Kidney (tissue), 13 donors: ENCODE measurements at regions not wholly inside any gene's neighbourhood (a gene's known extent, or its start where the extent isn't known, plus 50 kb on each side); places are given as distances from the start of the nearest gene placed in this dataset.

Experiments used
- DNase-seq, 5 donors: peaks; one replicate each; pipeline ENCODE4 v3.0.0-alpha.2; 2013 to 2020
- FAIRE-seq: peaks from 2 replicates; lab custom pipeline; 2012; peaks lifted over from hg19 to GRCh38; lab: Jason Lieb, UNC
- H3K27ac ChIP-seq, 2 donors: one replicate each; pipeline ENCODE4 v1.7.0; 2013; ENCODE audit warnings: low read depth in 2 of 2, low read length in 2 of 2, inconsistent platforms in 1 of 2
- H3K27me3 ChIP-seq: one replicate; pipeline ENCODE4 v1.7.1; 2013; ENCODE audit warnings: low read length, inconsistent platforms; ENCODE audit not compliant: control insufficient read depth, insufficient read depth
- H3K36me3 ChIP-seq, 3 donors: one replicate each; pipeline versions ENCODE4 v1.7.0 to v1.7.1; 2013; ENCODE audit warnings: low read length in 3 of 3, control low read depth in 1 of 3, inconsistent platforms in 1 of 3; ENCODE audit not compliant: insufficient read depth in 3 of 3, control insufficient read depth in 2 of 3
- H3K4me1 ChIP-seq, 3 donors: one replicate each; pipeline versions ENCODE4 v1.7.0 to v1.7.1; 2013; ENCODE audit warnings: low read length in 3 of 3, inconsistent platforms in 1 of 3, low read depth in 1 of 3; ENCODE audit not compliant: control insufficient read depth in 2 of 3, insufficient read depth in 2 of 3
- H3K4me3 ChIP-seq, 3 donors: one replicate each; pipeline versions ENCODE4 v1.7.0 to v1.8.1; 2013; ENCODE audit warnings: low read length in 3 of 3, control low read depth in 1 of 3, inconsistent platforms in 1 of 3
- H3K9ac ChIP-seq, 3 donors: one replicate each; pipeline versions ENCODE4 v1.7.0 to v1.7.1; 2013; ENCODE audit warnings: low read length in 3 of 3, control low read depth in 1 of 3, inconsistent platforms in 1 of 3
- H3K9me3 ChIP-seq, 3 donors: one replicate each; pipeline versions ENCODE4 v1.7.0 to v1.7.1; 2013; ENCODE audit warnings: low read length in 3 of 3, control low read depth in 1 of 3, inconsistent platforms in 1 of 3; ENCODE audit not compliant: control insufficient read depth in 2 of 3, insufficient read depth in 1 of 3
- CTCF ChIP-seq: IDR thresholded peaks from 3 replicates; pipeline ENCODE4 v1.5.1; 2012; ENCODE audit warnings: mild to moderate bottlenecking, moderate library complexity, borderline replicate concordance; ENCODE audit not compliant: insufficient read depth; ENCODE audit errors: extremely low read depth
- intact Hi-C: fragments of 100-400 bp; cut with DNase I; formaldehyde crosslinking; loops from one replicate; pipeline ENCODE4 v1.11.1; 2022
- donor health status: control.
- donor health status: control.
- donor health status: control.
- donor health status: control.
- donor health status: control.
- donor health status: DM: yes; HTN: yes; CAD: no.
- donor health status: Normal renal cell carcinoma (clear cell type).

DNA sequence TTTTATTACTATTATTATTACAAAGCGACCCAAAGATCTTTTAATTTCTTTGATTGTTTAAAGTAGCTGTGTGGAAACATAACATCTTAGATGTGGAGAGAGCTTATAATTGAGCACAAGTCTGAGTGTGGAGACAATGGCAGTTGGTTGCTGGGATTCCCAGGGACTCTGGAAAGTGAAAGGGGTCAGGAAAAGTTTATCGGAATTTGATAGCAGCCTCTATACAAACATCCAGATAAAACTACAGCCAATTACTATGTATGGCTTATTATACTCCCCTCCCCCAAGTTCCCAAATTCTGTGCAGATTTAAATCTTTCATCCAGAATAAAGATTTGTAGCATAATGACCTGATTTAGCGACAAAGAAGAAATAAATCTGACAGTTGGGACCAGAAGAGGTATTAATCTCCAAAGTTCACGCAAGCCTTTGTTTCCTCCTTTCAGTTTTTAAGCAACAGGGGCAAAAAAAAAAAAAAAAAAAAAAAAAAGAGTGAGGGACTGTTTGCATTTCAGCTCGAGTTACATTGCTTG is 121.4 kb upstream of the MAP3K7 start:
- H3K9ac ChIP-seq = no peak overlapping the region
- H3K27ac ChIP-seq = no peak overlapping the region
- TF ChIP-seq CTCF = no peak
- no peaks in the 10 kb centered on the region for H3K36me3 ChIP-seq
- intact Hi-C loops = no loop called here
- DNase-seq (peak in 2 of 5 donors; percentile 67 to 82), FAIRE-seq (no peak)
- no peaks in the 10 kb centered on the region for H3K4me1 ChIP-seq
- no peaks in the 10 kb centered on the region for H3K27me3 ChIP-seq
- H3K4me3 ChIP-seq = no peak overlapping the region
- H3K9me3 ChIP-seq = no peaks in the 10 kb centered on the region

DNA sequence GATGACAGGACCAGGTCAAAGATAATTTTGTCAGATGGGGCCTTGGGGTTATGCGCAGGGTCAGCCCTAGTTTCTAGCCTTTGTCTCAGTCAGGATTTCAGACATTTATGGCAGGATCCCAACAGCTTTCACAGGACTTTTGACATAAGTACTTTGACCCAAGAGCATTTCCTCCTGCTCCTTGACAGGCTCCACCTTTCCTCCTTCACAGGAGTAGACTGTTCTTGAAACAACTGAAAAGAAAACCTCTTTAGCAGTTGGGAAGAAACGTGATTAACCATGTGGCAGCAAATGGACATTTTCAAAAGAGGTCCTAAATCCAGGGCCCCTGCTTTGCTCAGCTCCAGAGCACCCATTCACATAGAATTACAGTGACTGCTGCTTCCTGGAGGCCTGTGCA is 120.4 kb upstream of the MAP3K7 start:
- DNase-seq = peak in 2 of 5 donors; percentile 44 to 71
- no peak for FAIRE-seq
- H3K9me3 ChIP-seq = no peaks in the 10 kb centered on the region
- no peaks in the 10 kb centered on the region for H3K36me3 ChIP-seq
- H3K27me3 ChIP-seq = no peaks in the 10 kb centered on the region
- no peak overlapping the region for H3K4me3 ChIP-seq
- no peak overlapping the region for H3K27ac ChIP-seq
- no peaks in the 10 kb centered on the region for H3K4me1 ChIP-seq
- intact Hi-C loops = no loop called here
- TF ChIP-seq CTCF = no peak
- H3K9ac ChIP-seq = no peak overlapping the region

DNA sequence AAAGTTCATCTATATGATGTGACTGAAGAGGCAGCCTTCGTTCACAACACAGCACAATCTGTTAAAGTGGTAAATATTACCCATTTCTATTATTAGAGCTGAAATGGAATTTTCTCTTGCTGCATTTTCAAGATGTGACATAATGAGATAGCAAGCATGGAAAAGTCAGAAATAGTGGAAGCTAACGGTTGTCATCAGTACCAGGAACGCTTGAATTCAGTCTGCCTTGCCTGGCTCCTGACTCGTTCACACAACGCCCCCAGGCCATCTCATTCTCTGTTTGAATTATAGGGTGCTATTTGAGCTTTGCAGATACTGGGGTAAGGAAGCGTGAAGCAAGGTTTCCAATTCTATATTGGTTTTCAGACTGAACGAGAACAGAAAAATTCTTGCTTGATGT is 116.5 kb upstream of the MAP3K7 start:
- H3K9me3 ChIP-seq = no peaks in the 10 kb centered on the region
- DNase-seq (no peak), FAIRE-seq (no peak)
- no peak overlapping the region for H3K27ac ChIP-seq
- H3K9ac ChIP-seq = no peak overlapping the region
- intact Hi-C loops = no loop called here
- H3K27me3 ChIP-seq = no peaks in the 10 kb centered on the region
- TF ChIP-seq CTCF = no peak
- H3K4me1 ChIP-seq = no peaks in the 10 kb centered on the region
- H3K36me3 ChIP-seq = no peaks in the 10 kb centered on the region
- no peak overlapping the region for H3K4me3 ChIP-seq

GRCh38 chr6:90701926-90702325 is 115.1 kb upstream of the MAP3K7 start:
- H3K4me1 ChIP-seq = no peaks in the 10 kb centered on the region
- H3K36me3 ChIP-seq = no peaks in the 10 kb centered on the region
- H3K27me3 ChIP-seq = no peaks in the 10 kb centered on the region
- H3K4me3 ChIP-seq = no peak overlapping the region
- DNase-seq (no peak), FAIRE-seq (no peak)
- H3K9me3 ChIP-seq = no peaks in the 10 kb centered on the region
- intact Hi-C loops = no loop called here
- H3K9ac ChIP-seq = no peak overlapping the region
- no peak overlapping the region for H3K27ac ChIP-seq
- no peak for TF ChIP-seq CTCF
